Nucleus accumbens (tissue), 56 donors: ENCODE measurements at regions not wholly inside any gene's neighbourhood (a gene's known extent, or its start where the extent isn't known, plus 50 kb on each side); places are given as distances from the start of the nearest gene placed in this dataset.
A peak's percentile ranks its signal among the peaks of the same experiment; 100 is the strongest.

ENCODE experiments used
- DNase-seq, 56 donors: peaks; one replicate each; lab custom pipeline; 2025; lab: John Stamatoyannopoulos, UW

DNA sequence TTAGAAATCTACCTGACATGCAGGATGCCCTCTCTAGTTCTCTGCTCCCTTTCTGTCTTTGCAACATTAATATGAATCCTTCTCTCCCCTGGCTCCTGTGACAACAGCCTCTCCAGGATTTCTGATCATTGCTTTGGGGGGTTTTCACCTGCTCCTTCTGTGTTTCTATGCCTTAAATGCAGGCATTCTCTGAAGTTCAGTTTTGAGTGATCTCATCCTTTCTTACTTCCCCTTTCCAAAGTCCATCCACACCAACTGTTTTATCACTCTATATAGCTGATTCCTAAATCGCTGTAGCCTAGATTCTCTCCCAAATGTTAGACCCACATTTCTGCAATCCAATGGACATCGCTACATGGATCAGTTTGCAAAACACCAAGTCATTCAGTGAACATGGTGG is 330.7 kb upstream of the NCAM1 start:
- no peak for DNase-seq

GRCh38 chr11:112631333-112631732 is 329.9 kb upstream of the NCAM1 start:
- DNase-seq, result peak in 1 of 56 donors; percentile 9

- DNase-seq, result no peak
Observed at GRCh38 chr11:112632866-112633505, 328.2 kb upstream of the NCAM1 start.

DNA sequence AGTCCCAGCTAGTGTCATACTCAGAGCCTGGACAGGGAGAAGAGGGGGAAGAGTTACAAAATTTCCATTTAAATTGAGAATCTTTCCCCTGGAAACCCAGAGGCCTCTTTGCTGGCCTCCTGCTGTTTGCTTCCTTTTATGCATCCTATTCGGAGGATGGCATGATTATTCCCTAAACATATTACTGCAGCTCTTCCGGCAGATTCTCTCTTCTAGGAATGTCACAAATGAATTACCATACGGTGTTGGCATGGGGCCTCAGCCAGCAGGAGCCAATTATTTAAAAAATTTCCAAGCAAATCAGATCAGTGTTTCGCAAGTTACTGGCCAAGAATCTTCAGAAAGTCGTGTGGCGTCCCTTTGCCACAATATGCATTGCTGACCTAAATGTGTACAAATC is 326.7 kb upstream of the NCAM1 start:
- no peak for DNase-seq

DNA sequence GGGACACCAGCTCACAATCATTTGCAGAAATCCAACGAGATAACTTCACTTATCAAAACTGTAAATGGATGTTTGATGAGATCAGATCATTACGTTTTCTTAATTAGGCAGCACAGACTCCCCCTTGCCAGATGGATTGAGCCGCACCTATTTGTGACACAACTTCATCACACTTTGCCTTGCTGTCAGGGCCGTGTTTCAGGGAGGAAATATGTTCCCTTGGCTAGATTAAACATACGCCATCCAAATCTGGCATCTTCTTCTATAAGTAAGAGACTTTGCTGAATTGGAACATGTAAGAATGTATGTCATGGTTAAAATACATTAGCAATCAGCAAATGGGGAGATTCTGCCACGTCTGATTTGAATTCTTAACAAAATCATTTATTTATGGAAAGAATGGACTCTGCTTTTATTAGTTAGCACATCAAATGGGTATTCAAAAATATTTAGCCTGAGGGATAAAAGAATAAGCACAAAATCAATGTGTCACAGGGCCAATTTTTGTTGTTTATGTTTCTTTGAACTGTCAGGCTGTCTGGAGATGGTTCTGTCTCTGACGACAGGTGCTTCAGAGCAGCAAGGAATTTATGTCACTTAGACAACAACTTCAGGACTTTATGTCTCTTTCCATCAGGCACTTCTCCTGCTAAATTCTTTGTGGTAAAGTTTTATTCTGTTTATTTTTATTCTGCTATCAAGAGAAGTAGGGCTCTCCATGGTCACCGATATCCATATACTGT is 326.1 kb upstream of the NCAM1 start:
- no peak for DNase-seq

DNA sequence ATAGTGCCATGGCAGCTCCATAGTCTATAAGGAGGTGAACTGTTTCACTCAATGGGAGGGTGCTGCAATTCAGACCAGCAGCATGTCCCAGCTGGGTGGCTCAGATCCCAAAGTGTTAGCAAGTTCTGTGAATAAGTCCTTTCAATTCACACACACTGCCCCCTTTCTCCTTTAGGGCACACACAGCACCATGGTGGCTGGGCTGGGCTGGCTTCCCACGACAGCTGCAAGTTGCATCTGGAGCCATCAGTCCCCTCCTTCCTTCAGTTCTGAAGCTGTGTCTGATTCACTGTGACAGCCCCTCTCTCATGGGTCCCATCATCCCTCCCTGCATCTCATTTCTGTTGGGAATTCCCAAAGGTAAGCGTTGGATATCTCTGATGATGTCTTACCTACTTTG is 324.1 kb upstream of the NCAM1 start:
- DNase-seq, result peak in 53 of 56 donors; percentile 21 to 97 (median 86)

GRCh38 chr11:112637876-112638275 is 323.3 kb upstream of the NCAM1 start:
- DNase-seq, result no peak

- DNase-seq, result no peak
Observed at GRCh38 chr11:112639469-112639868, 321.8 kb upstream of the NCAM1 start.

DNA sequence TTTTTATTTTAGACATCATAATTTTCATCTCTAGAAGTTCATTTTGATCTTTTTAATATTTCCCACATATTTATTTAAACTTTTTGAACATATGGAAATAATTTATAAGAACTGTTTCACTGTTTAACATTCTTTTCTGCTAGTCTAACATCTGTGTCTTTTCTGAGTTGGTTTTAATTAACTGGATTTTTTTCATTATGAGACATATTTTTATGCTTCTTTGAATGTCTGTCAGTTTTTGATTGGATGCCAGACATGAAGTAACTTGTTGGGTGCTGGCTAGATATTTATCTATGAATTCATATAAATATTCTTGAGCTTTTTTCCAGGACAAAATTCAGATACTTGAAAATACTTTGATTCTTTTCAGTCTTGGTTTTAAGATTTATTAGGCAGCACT is 317.8 kb upstream of the NCAM1 start:
- no peak for DNase-seq

DNA sequence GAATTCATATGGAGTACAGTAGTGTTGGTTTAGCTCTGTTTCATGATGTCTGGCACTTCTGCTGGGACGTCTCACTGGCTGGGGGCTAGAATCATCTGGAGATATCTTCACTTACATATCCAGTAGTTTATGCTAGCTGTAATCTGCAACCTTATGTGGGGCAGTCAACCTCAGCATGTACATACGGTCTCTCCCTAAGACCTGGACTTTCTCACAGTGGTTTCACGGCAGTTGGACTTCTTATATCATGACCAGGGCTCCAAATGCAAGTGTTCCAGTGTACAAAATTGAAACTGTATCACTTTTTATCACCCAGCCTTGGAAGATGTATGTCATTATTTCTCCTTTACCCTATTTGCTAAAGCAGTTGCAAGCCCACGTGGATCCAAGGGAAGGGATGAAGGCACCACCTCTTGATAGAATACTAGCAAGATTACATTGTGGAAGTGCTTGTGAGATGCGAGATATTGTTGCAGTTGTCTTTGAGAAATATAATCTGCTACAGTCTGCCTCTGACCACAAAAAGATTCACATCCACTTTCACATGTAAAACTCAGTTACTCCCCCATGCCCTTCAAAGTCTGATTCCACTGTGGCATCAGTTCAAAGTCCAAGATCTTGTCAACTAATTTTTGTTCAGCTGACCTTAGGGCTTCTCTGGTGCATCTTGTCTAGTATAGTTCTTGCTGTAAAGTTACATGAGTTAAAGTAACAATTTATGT is 316.6 kb upstream of the NCAM1 start:
- no peak for DNase-seq

DNA sequence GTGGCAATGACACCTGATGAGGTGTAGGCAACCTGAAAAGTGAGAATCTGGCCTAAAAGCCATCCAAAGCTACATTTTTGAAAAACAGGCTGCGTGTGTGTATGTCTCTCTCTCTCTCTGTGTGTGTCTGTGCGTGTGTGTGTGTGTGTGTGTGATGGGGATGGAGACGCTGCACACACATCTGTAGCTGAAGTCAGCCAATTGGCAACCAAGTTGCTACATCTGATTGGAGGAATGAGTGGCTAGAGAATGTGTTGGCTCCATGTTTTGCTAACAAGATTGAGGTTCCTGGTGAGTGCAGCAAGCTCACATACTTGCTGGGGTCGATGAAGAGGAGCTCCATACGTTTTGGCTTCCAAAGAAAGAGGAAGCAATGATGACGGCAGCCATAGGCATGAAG is 311.4 kb upstream of the NCAM1 start:
- peak in 3 of 56 donors; percentile 10 to 25 (median 12) for DNase-seq

DNA sequence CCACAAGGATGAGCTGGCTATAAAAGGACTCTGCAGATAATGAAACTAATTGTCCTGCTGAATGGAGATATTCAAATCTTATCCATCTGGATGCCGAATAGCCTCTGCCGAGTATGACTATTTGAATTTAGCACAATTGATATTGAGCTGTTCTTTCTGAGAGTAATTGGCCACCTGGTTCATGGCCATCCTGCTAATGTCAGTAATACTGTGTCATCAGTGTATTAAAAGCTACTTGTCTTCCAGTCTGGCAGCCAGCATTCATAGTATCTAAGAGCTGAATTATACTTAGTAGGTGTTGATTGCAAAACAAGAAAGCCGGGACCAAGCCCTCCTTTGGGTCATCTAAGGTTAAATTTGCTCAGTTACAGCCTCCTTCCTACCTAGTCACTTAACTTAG is 310.7 kb upstream of the NCAM1 start:
- no peak for DNase-seq

GRCh38 chr11:112651386-112651785 is 309.8 kb upstream of the NCAM1 start:
- DNase-seq, result no peak

- no peak for DNase-seq
Observed at GRCh38 chr11:112652786-112653390, 308.3 kb upstream of the NCAM1 start.

- peak in 45 of 56 donors; percentile 17 to 82 (median 55) for DNase-seq
Observed at GRCh38 chr11:112655371-112655770, 305.8 kb upstream of the NCAM1 start.

DNA sequence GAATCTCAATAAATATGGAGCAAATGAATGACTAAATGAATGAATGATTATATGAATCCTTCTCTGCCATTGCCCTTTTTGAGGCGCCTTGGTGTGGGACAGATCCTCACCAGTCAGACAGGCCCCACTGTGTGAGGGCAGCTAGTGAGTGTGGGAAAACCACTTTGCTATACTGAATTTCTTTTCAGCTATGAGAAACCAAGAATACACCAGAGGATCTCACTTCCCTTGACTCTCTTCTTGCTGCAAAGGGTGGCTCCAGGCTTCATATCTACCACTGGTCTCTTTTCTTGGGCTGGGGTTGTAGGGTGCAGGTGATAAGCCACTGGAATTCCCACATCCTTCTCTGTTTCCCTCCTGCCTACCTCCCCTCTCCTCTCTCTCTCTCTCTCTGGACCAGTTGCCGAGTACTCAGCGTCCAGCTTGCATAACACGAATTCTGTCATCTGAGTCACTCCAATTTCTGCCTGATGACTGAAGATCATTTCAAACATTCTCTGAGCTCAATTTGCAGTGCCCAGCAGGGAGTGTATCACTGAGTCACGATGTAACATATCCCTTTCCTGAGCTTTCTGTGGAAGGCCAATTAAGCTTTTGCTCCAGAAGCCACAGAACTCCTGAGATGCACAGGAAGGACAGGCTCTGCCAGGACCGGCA is 304.3 kb upstream of the NCAM1 start:
- DNase-seq, result no peak

DNA sequence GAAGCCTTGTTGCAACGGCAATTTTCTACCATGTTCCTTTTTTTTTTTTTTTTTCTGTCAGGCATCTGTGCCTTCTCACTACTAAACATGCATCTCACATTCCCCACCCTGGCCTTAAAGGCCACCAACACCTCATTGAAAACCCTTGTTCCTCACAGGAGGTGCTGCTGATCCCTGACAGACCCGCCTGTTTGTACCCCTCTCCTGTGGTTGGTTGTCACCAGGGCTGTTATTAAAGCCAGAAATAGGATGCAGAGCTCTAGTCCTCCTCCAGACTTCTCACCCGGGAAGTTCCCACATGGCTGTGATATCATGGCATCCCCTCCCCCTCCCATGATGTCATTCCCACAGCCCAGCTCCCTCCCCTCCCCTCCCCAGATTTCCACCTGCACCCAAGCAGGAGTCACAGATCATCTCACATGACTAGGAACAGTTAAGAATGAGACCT is 302.8 kb upstream of the NCAM1 start:
- peak in 3 of 56 donors; percentile 18 to 23 (median 23) for DNase-seq

- DNase-seq, result no peak
Observed at GRCh38 chr11:112661146-112661545, 300.1 kb upstream of the NCAM1 start.

DNA sequence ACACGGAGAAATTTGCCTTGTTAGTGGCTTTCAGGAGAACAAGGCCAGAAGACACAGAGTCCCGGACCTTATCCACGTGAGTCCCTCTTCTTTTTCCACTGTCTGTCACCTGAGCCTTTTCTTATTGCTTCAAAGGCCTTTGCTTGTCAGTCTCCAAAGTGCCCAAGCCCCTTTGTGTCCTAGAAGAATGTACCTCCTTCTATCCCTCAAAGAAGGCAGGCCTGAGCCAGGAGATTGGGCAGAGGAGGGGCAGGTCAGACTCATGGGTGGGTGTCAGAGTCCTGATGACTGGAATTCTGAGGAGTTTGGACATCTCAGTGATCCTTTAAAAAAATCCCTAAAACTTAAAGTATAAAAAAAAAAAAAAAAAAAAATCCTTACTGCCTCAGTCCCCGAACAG is 299.6 kb upstream of the NCAM1 start:
- no peak for DNase-seq

- DNase-seq, result no peak
Observed at GRCh38 chr11:112662554-112662953, 298.7 kb upstream of the NCAM1 start.
